HAP-1 (cell line): ENCODE measurements at regions not wholly inside any gene's neighbourhood (a gene's known extent, or its start where the extent isn't known, plus 50 kb on each side); places are given as distances from the start of the nearest gene placed in this dataset.
A peak's percentile ranks its signal among the peaks of the same experiment; 100 is the strongest.
"Not testable (repeated sequence)": the region's sequence is repeated elsewhere in the genome, so short reads cannot be mapped to it uniquely, and the experiment has no call there.

Experiments
- DNase-seq, 2 experiments: peaks; one replicate each; pipeline ENCODE4 v3.0.0-alpha.2; 2016 to 2020; ENCODE audit warnings: low spot score in 2 of 2
- H3K27me3 ChIP-seq: fragments of 250-450 bp; sonication (Bioruptor Pico); 2 replicates; pipeline ENCODE4 v1.5.1; 2020; ENCODE audit warnings: low read depth, mild to moderate bottlenecking, moderate library complexity
- H3K36me3 ChIP-seq: fragments of 250-450 bp; sonication (Bioruptor Pico); replicated peaks from 2 replicates; pipeline ENCODE4 v1.5.1; 2020; ENCODE audit warnings: mild to moderate bottlenecking
- H3K4me1 ChIP-seq: fragments of 250-450 bp; sonication (Bioruptor Pico); 2 replicates; pipeline ENCODE4 v1.5.1; 2020; ENCODE audit warnings: mild to moderate bottlenecking
- H3K4me3 ChIP-seq: fragments of 250-450 bp; sonication (Bioruptor Pico); 2 replicates; pipeline ENCODE4 v1.5.1; 2020; ENCODE audit warnings: mild to moderate bottlenecking, moderate library complexity
- H3K9me3 ChIP-seq: fragments of 250-450 bp; sonication (Bioruptor Pico); 2 replicates; pipeline ENCODE4 v1.5.1; 2020; ENCODE audit warnings: mild to moderate bottlenecking, moderate library complexity
- in situ Hi-C: fragments of 300-500 bp; cut with MboI; formaldehyde crosslinking; loops from 3 replicates; pipeline ENCODE4 v1.14.3; 2020; ENCODE audit warnings: low sequenced_read_pairs, inconsistent platforms, mixed read lengths

DNA sequence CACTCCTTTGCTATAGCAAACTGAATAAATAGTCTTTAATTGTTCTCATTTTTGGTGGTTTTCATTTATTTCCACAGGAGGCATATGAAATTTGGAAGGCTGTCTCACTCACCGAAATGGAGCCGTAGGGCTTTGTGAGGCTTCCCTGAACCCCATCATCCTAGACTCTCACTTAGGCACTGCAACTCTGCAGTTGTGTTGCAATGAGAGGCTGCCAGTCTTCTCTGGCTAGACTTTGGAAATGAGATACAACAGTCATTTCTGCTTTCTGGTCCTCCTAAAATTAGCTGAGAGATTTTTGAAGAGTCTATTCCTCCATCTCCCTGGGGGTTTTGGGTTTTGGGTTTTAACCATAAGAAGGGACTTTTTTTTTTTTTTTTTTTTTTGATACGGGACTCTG lies 146.5 kb downstream of the SH3BGRL start:
- Histone ChIP-seq H3K36me3 (no peaks in the 10 kb centered on the region), H3K27me3 (no peaks in the 10 kb centered on the region), H3K4me3 (no peak overlapping the region), H3K4me1 (no peaks in the 10 kb centered on the region), H3K9me3 (no peaks in the 10 kb centered on the region)
- in situ Hi-C loops: no loop called here
- no peak for DNase-seq

DNA sequence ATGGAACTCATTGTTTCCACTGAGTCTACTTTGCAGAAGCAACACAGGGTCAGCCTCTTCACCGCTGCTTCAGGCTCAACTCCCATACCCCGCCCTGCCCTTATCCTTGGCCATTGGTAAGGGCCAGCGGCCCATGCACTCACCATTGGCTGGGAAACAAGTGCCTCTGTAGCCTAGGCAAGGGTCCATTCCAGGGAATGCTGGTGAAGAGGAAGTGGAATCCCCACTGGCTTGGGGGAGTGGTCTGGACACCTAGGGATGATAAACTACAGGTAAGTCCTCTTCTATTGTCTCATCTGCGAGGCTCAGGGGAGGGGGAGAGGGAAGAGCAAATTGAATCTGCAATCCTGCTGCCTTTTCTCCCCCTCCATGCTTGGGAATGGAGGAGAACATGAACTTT lies 153.1 kb downstream of the SH3BGRL start:
- no peak for DNase-seq
- no peak overlapping the region for H3K4me3 ChIP-seq
- H3K27me3 ChIP-seq: no peaks in the 10 kb centered on the region
- in situ Hi-C loops: no loop called here
- H3K36me3 ChIP-seq: no peaks in the 10 kb centered on the region
- H3K9me3 ChIP-seq: no peaks in the 10 kb centered on the region
- H3K4me1 ChIP-seq: no peaks in the 10 kb centered on the region

DNA sequence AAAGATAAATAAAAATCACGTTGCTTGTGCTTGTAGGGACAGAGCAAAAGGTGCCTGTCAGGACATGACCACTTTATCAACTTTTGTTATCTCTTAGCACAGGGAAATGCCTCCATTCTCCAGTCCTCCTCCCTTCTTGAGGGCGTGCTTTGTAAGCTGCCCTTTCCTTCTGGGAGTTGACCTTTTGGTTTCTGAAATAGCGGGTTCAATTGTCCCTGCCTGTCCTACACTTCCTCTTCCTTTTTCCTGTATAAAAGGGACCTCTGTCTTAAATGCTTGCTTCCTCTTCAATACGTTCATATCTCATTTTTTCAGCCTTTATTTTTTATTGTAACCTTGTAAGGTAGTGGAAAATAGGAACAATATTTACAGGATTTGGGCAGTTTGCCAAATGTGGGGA lies 153.5 kb downstream of the SH3BGRL start:
- Histone ChIP-seq H3K27me3 (no peaks in the 10 kb centered on the region), H3K4me3 (no peak overlapping the region), H3K4me1 (no peaks in the 10 kb centered on the region), H3K36me3 (no peaks in the 10 kb centered on the region), H3K9me3 (no peaks in the 10 kb centered on the region)
- no peak for DNase-seq
- in situ Hi-C loops: no loop called here

DNA sequence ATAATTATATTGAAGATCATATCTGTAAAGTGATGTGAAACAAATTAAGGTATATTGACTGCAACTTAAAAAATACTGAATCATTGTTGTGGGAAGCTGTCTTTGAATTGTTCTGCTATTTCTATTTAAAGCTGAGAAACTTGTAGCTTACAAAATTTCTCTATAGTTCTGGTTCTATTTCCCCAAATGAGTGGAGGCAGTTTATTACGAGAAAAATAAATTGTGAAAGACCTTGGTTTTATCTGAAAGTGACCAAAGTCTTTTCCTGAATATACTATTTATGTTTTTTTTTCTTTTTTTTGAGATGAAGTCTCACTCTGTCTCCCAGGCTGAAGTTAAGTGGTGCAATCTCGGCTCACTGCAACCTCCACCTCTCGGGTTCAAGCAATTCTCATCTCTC lies 165.4 kb downstream of the SH3BGRL start:
- Histone ChIP-seq H3K4me1 (no peaks in the 10 kb centered on the region), H3K36me3 (no peaks in the 10 kb centered on the region), H3K9me3 (no peaks in the 10 kb centered on the region), H3K4me3 (no peak overlapping the region), H3K27me3 (no peaks in the 10 kb centered on the region)
- no peak for DNase-seq
- in situ Hi-C loops: no loop called here

DNA sequence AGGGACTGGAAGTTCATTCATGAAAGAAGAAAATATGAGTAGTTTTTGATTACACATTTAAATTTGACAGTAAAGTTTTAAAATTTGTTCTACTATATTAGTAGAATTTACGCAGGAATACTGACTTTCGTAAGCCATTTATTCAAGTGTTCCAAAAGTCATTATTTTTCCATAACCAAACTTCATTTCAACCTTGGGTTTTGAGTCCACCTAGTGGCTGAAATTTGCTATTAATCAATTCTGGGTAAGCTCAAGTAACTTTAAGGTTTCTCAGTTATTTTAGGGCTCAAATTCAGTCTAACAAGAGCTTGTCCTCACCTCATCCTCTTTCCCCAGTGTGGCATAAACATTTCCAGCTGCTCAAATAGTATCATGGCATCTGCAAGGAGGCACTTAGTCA lies 175.4 kb downstream of the SH3BGRL start:
- Histone ChIP-seq H3K27me3 (no peaks in the 10 kb centered on the region), H3K9me3 (no peaks in the 10 kb centered on the region), H3K4me1 (no peaks in the 10 kb centered on the region), H3K36me3 (no peaks in the 10 kb centered on the region), H3K4me3 (no peak overlapping the region)
- in situ Hi-C loops: no loop called here
- peak; percentile 8 to 43 for DNase-seq

DNA sequence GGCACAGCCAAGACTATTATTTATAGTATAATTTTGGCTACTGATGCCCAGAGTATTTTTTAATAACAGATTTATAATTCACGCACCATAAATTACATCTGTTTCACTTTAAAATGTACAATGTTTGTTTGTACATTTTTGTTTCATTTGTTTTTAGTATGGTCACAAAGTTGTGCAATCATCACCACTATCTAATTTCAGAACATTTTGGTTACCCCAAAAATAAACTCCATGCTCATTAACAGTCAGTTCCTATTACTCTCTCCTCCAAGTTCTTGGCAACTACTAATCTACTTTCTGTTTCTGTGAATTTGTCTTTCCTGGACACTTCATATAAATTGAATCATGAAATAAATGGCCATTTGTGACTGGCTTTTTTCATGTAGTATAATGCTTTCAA lies 176.7 kb downstream of the SH3BGRL start:
- Histone ChIP-seq H3K27me3 (no peaks in the 10 kb centered on the region), H3K9me3 (no peaks in the 10 kb centered on the region), H3K36me3 (no peaks in the 10 kb centered on the region), H3K4me1 (no peaks in the 10 kb centered on the region), H3K4me3 (no peak overlapping the region)
- in situ Hi-C loops: no loop called here
- DNase-seq: no peak

DNA sequence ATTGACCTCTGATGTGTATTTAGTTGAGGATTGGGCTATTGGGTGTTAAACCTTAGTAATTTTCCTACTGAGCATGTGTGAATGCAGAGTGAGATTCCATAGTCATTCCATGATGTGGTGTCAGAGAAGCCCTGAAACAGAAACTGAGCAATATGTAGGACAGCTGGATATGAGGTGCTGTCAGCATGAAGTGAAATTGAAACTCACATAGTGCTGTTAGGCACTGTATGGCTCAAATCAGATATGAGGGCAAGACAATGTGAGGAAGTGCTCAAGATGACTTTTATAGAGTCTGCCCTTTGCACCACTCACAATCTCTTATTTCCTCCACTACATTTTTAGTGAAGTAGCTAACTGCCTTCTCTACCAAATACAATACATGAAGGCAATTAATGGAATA lies 188.3 kb downstream of the SH3BGRL start:
- H3K4me1 ChIP-seq: no peaks in the 10 kb centered on the region
- no peaks in the 10 kb centered on the region; the same call in 1 of the 2 replicates for H3K9me3 ChIP-seq
- 0 out of 2 replicates have a peak, but pooled peaks cover 2% of the 10 kb centered on the region for H3K27me3 ChIP-seq
- H3K36me3 ChIP-seq: no peaks in the 10 kb centered on the region
- no peak overlapping the region for H3K4me3 ChIP-seq
- no peak for DNase-seq
- in situ Hi-C loops: no loop called here

DNA sequence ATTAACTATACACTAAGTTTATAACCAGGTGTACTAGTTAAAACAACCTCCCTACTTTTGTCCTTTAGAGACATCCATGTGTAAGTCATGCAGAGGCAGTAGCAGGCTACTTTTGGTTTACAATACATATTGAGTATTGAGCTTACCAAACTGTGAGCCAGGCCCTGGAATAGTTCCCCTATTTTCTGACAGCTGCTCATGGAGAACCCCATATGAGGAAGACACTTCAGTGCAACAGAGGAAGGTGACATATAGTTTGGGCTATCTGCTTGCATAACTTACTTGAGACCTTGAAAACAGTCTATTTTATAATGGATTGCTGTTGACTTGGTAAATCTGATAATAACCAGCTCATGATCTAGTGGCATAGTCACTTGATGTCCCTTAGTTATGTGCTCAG lies 190.5 kb downstream of the SH3BGRL start:
- no peak for DNase-seq
- in situ Hi-C loops: no loop called here

DNA sequence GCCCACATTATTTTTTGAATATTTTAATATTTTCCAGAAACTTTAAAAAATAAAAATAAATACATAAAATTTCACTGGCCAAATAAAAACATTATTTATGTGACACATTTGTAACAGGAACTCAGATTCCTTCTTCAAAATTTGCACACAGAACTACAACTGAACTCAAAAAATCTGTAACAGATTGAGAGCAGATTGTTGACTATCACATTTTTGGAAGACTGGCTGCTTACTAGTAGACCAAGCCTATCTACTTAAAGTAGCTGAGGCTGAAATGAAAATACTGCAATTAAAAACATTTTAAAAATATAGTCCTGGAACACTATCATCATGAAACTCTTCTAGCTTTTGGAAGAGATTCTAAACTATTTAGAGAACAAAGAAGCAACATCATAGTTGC lies 203.9 kb downstream of the SH3BGRL start:
- Histone ChIP-seq H3K27me3 (no peaks in the 10 kb centered on the region; the same call in 1 of the 2 replicates), H3K4me1 (no peaks in the 10 kb centered on the region), H3K9me3 (no peaks in the 10 kb centered on the region), H3K36me3 (no peaks in the 10 kb centered on the region), H3K4me3 (no peak overlapping the region)
- in situ Hi-C loops: no loop called here
- DNase-seq: no peak

More for the DNA sequence above, 190.5 kb downstream of the SH3BGRL start:
- H3K36me3 ChIP-seq: no peaks in the 10 kb centered on the region
- H3K27me3 ChIP-seq: 0 out of 2 replicates have a peak, but pooled peaks cover 2% of the 10 kb centered on the region
- no peak overlapping the region for H3K4me3 ChIP-seq
- H3K9me3 ChIP-seq: no peaks in the 10 kb centered on the region
- H3K4me1 ChIP-seq: no peaks in the 10 kb centered on the region

DNA sequence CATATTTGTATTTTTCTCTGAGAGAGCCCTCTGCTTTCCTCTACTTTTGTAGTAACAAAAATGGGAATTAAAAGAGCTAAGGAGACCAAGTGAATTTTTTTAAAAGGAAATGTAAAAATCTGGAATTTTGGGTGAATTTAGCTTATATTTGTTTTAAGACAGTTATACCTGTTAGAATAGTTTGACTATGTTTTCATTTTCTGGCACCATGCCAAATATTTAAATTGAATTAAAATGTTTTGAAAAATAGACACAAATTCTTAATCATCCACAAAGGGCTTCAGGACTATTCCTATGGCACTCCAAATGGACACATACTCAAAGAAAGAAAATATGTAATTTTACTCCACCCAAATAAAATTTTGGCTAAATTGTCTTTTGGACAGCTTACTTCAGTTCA lies 209.6 kb downstream of the SH3BGRL start:
- no peaks in the 10 kb centered on the region for H3K27me3 ChIP-seq
- H3K4me1 ChIP-seq: no peaks in the 10 kb centered on the region
- no peaks in the 10 kb centered on the region for H3K9me3 ChIP-seq
- no peaks in the 10 kb centered on the region for H3K36me3 ChIP-seq
- DNase-seq: no peak
- H3K4me3 ChIP-seq: no peak overlapping the region
- in situ Hi-C loops: no loop called here

DNA sequence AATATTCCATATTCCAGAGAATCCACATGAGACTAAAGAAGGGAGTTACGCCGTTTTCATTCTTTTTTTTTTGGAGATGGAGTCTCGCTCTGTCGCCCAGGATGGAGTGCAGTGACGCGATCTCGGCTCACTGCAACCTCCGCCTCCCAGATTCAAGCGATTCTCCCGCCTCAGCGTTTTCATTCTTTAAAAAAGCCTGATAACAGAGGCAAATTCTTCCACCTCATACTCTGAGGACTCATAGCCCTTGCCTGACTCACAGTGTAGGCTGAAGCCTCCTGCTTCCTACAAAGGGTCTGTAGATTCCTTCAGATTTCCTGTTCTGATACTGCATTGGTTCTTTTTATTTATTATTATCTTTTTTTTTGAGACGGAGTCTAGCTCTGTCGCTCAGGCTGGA lies 210.5 kb downstream of the SH3BGRL start:
- no peak for DNase-seq
- in situ Hi-C loops: no loop called here
- Histone ChIP-seq H3K9me3 (no peaks in the 10 kb centered on the region), H3K4me1 (no peaks in the 10 kb centered on the region), H3K27me3 (no peaks in the 10 kb centered on the region), H3K4me3 (no peak overlapping the region), H3K36me3 (no peaks in the 10 kb centered on the region)

DNA sequence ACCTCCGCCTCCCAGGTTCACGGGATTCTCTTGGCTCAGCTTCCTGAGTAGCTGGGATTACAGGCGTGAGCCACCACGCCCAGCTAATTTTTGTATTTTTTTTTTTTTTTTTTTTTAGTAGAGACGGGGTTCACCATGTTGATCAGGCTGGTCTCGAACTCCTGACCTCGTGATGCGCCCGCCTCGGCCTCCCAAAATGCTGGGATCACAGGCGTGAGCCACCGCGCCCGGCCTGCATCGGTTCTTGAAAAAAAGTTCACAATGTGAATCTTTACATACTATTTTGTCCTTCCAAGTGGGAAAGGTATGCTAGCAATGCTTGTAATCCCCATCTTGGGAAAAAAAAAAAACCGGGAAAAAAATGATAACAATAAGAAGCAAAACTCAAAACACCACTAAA lies 211.0 kb downstream of the SH3BGRL start:
- H3K4me3 ChIP-seq, H3K27me3 ChIP-seq, DNase-seq, in situ Hi-C loops, H3K4me1 ChIP-seq, H3K9me3 ChIP-seq, H3K36me3 ChIP-seq: not testable (repeated sequence)

DNA sequence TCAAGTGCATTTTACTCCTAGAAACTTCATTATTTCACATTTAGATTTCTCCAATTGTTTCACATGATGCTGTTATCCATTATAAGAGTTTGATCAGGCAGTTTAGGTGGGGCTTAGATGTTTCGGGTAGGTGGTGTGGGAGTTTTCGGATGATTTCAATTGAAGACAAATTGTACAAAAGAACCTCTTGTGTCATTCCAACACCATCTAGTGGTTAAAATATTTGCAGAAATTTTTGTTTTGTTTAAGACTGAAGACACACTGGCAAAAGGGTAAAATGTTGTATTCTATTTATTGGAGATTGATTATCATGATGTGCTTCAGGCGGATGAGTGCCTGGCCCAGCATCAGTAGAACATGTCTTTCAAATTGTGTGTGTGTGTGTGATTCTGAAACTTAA lies 212.7 kb downstream of the SH3BGRL start:
- H3K27me3 ChIP-seq: no peaks in the 10 kb centered on the region
- no peak for DNase-seq
- in situ Hi-C loops: no loop called here

More for the DNA sequence above, 212.7 kb downstream of the SH3BGRL start:
- Histone ChIP-seq H3K9me3 (no peaks in the 10 kb centered on the region), H3K4me3 (no peak overlapping the region), H3K36me3 (no peaks in the 10 kb centered on the region), H3K4me1 (no peaks in the 10 kb centered on the region)
